ENCODE measurements at regions not wholly inside any gene's neighbourhood (a gene's known extent, or its start where the extent isn't known, plus 50 kb on each side); places are given as distances from the start of the nearest gene placed in this dataset.

- H3K9me3 ChIP-seq (ENCODE audit: control insufficient read depth, low read depth, low read length), result no peaks in the 10 kb centered on the region
- no peaks in the 10 kb centered on the region for H3K79me2 ChIP-seq (ENCODE audit: control insufficient read depth, insufficient read depth, low read length)
- H3K9ac ChIP-seq (ENCODE audit: control insufficient read depth, extremely low read depth, insufficient read depth, low read length), result no peak overlapping the region
- H3K36me3 ChIP-seq (ENCODE audit: control insufficient read depth in 2 of 2, extremely low read depth in 1 of 2, insufficient read depth in 2 of 2, low read length in 2 of 2), result no peaks in the 10 kb centered on the region
- H3K4me1 ChIP-seq (ENCODE audit: control insufficient read depth, extremely low read depth, insufficient read depth, low read length), result no peaks in the 10 kb centered on the region
- H3K27ac ChIP-seq (ENCODE audit: control insufficient read depth, insufficient read depth, low read length), result no peak overlapping the region
- DNase-seq (ENCODE audit: low read depth, low spot score) (no peak), FAIRE-seq (no peak)
- H3K9me1 ChIP-seq (ENCODE audit: control insufficient read depth, extremely low read depth, insufficient read depth, low read length), result no peaks in the 10 kb centered on the region
- TF ChIP-seq CTCF (optimal IDR thresholded peaks at IDR 0.05 in 1 of 3, IDR thresholded peaks at IDR 0.05 in 1 of 3, conservative IDR thresholded peaks at IDR 0.05 in 1 of 3; ENCODE audit: extremely low read depth in 1 of 3, insufficient read depth in 2 of 3, low read length in 3 of 3), result no peak
- no peak for TF ChIP-seq EZH2 (IDR thresholded peaks at IDR 0.05; ENCODE audit: low read length)
- H3K4me3 ChIP-seq (ENCODE audit: control insufficient read depth in 2 of 3, extremely low read depth in 1 of 3, insufficient read depth in 2 of 3, low read depth in 1 of 3, low read length in 3 of 3), result no peak overlapping the region
- H2AFZ ChIP-seq (ENCODE audit: control insufficient read depth, low read length), result no peak overlapping the region
- dilution Hi-C loops (cut with MboI; ENCODE audit: extremely low pct_ligation_motif_present, low sequenced_read_pairs), result no loop called here
- H4K20me1 ChIP-seq (ENCODE audit: control insufficient read depth, extremely low read depth, insufficient read depth, low read length), result peaks cover 3% of the 10 kb centered on the region
- H3K27me3 ChIP-seq (ENCODE audit: control insufficient read depth, extremely low read depth, insufficient read depth, low read length), result no peaks in the 10 kb centered on the region
- no peak overlapping the region for H3K4me2 ChIP-seq (ENCODE audit: control insufficient read depth, extremely low read depth, insufficient read depth, low read depth, low read length)
Observed at GRCh38 chr1:29450591-29450990, 214.3 kb downstream of the PTPRU start.

GRCh38 chr1:29448456-29449235 lies 212.3 kb downstream of the PTPRU start:
- H3K4me2 ChIP-seq (ENCODE audit: control insufficient read depth, extremely low read depth, insufficient read depth, low read depth, low read length), result no peak overlapping the region
- FAIRE-seq, result no peak
- H3K4me1 ChIP-seq (ENCODE audit: control insufficient read depth, extremely low read depth, insufficient read depth, low read length), result no peaks in the 10 kb centered on the region
- dilution Hi-C loops (cut with MboI; ENCODE audit: extremely low pct_ligation_motif_present, low sequenced_read_pairs), result no loop called here
- TF ChIP-seq CTCF (optimal IDR thresholded peaks at IDR 0.05 in 1 of 3, IDR thresholded peaks at IDR 0.05 in 1 of 3, conservative IDR thresholded peaks at IDR 0.05 in 1 of 3; ENCODE audit: extremely low read depth in 1 of 3, insufficient read depth in 2 of 3, low read length in 3 of 3) (no peak), EZH2 (IDR thresholded peaks at IDR 0.05; ENCODE audit: low read length) (no peak)
- H3K9me3 ChIP-seq (ENCODE audit: control insufficient read depth, low read depth, low read length), result no peaks in the 10 kb centered on the region
- peaks cover 15% of the 10 kb centered on the region for H3K27me3 ChIP-seq (ENCODE audit: control insufficient read depth, extremely low read depth, insufficient read depth, low read length)
- H3K36me3 ChIP-seq (ENCODE audit: control insufficient read depth in 2 of 2, extremely low read depth in 1 of 2, insufficient read depth in 2 of 2, low read length in 2 of 2), result no peaks in the 10 kb centered on the region
- no peaks in the 10 kb centered on the region for H3K9me1 ChIP-seq (ENCODE audit: control insufficient read depth, extremely low read depth, insufficient read depth, low read length)
- DNase-seq (ENCODE audit: low read depth, low spot score), result no peak
- no peaks in the 10 kb centered on the region for H4K20me1 ChIP-seq (ENCODE audit: control insufficient read depth, extremely low read depth, insufficient read depth, low read length)
- H3K9ac ChIP-seq (ENCODE audit: control insufficient read depth, extremely low read depth, insufficient read depth, low read length), result no peak overlapping the region
- H2AFZ ChIP-seq (ENCODE audit: control insufficient read depth, low read length), result no peak overlapping the region
- H3K79me2 ChIP-seq (ENCODE audit: control insufficient read depth, insufficient read depth, low read length), result no peaks in the 10 kb centered on the region
- H3K27ac ChIP-seq (ENCODE audit: control insufficient read depth, insufficient read depth, low read length), result no peak overlapping the region
- no peak overlapping the region for H3K4me3 ChIP-seq (ENCODE audit: control insufficient read depth in 2 of 3, extremely low read depth in 1 of 3, insufficient read depth in 2 of 3, low read depth in 1 of 3, low read length in 3 of 3)

All from keratinocyte (primary cell).